GM12891 (cell line): ENCODE measurements at regions not wholly inside any gene's neighbourhood (a gene's known extent, or its start where the extent isn't known, plus 50 kb on each side); places are given as distances from the start of the nearest gene placed in this dataset.

Experiments
- POLR2A ChIP-seq: IDR thresholded peaks from 2 replicates; pipeline ENCODE4 v1.6.1; 2011; ENCODE audit warnings: low read depth, low read length, control low read depth
- POLR2AphosphoS5 ChIP-seq: IDR thresholded peaks from 2 replicates; pipeline ENCODE4 v1.6.1; 2011; ENCODE audit warnings: low read depth, low read length, control low read depth
- SPI1 ChIP-seq: IDR thresholded peaks from 2 replicates; pipeline ENCODE4 v1.6.1; 2011; ENCODE audit warnings: low read depth, low read length, control low read depth
- TAF1 ChIP-seq: IDR thresholded peaks from 2 replicates; pipeline ENCODE4 v1.6.1; 2011; ENCODE audit warnings: low read depth, low read length, control low read depth

- no peak for TF ChIP-seq POLR2A
- no peak for TF ChIP-seq POLR2AphosphoS5
- no peak for TF ChIP-seq SPI1
- TF ChIP-seq TAF1, result no peak
Observed at GRCh38 chr7:24476227-24476626, 97.0 kb upstream of the PALS2 start.
